Activated effector memory CD4-positive, alpha-beta T cell treated with anti-CD3 and anti-CD28 coated beads, Interleukin-2, amount 50 U/mL, for 16 hours (primary cell): ENCODE measurements at regions not wholly inside any gene's neighbourhood (a gene's known extent, or its start where the extent isn't known, plus 50 kb on each side); places are given as distances from the start of the nearest gene placed in this dataset.

Source experiments
- DNase-seq: peaks from one replicate; pipeline ENCODE4 v3.0.0-alpha.2; 2020

- DNase-seq, result no peak
Measured at GRCh38 chr2:81739966-81740365, 1435.4 kb upstream of the LRRTM1 start.

GRCh38 chr2:81734981-81735380 is 1430.4 kb upstream of the LRRTM1 start:
- DNase-seq, result no peak

- no peak for DNase-seq
Measured at GRCh38 chr2:81714817-81715216, 1410.3 kb upstream of the LRRTM1 start.

- no peak for DNase-seq
Measured at GRCh38 chr2:81706856-81707255, 1402.3 kb upstream of the LRRTM1 start.

- DNase-seq, result no peak
Measured at GRCh38 chr2:81703831-81704230, 1399.3 kb upstream of the LRRTM1 start.

GRCh38 chr2:81692566-81692965 is 1388.0 kb upstream of the LRRTM1 start:
- no peak for DNase-seq

- no peak for DNase-seq
Measured at GRCh38 chr2:81675641-81676040, 1371.1 kb upstream of the LRRTM1 start.

- no peak for DNase-seq
Measured at GRCh38 chr2:81672923-81673322, 1368.4 kb upstream of the LRRTM1 start.

GRCh38 chr2:81672516-81672915 is 1368.0 kb upstream of the LRRTM1 start:
- DNase-seq, result no peak

- no peak for DNase-seq
Measured at GRCh38 chr2:81670885-81671284, 1366.3 kb upstream of the LRRTM1 start.

GRCh38 chr2:81661081-81661480 is 1356.5 kb upstream of the LRRTM1 start:
- DNase-seq, result no peak

- DNase-seq, result no peak
Measured at GRCh38 chr2:81658227-81658626, 1353.7 kb upstream of the LRRTM1 start.

- DNase-seq, result no peak
Measured at GRCh38 chr2:81650048-81650971, 1345.8 kb upstream of the LRRTM1 start.

GRCh38 chr2:81648806-81649205 is 1344.3 kb upstream of the LRRTM1 start:
- no peak for DNase-seq

GRCh38 chr2:81648370-81648769 is 1343.8 kb upstream of the LRRTM1 start:
- no peak for DNase-seq

GRCh38 chr2:81647715-81648230 is 1343.2 kb upstream of the LRRTM1 start:
- no peak for DNase-seq

- no peak for DNase-seq
Measured at GRCh38 chr2:81645745-81646301, 1341.3 kb upstream of the LRRTM1 start.

GRCh38 chr2:81644189-81644588 is 1339.6 kb upstream of the LRRTM1 start:
- DNase-seq, result no peak

- no peak for DNase-seq
Measured at GRCh38 chr2:81624825-81625224, 1320.3 kb upstream of the LRRTM1 start.

- no peak for DNase-seq
Measured at GRCh38 chr2:81600088-81600487, 1295.5 kb upstream of the LRRTM1 start.

GRCh38 chr2:81598453-81598852 is 1293.9 kb upstream of the LRRTM1 start:
- DNase-seq, result no peak

- DNase-seq, result no peak
Measured at GRCh38 chr2:81589406-81589805, 1284.9 kb upstream of the LRRTM1 start.

- no peak for DNase-seq
Measured at GRCh38 chr2:81583311-81584108, 1279.0 kb upstream of the LRRTM1 start.
